ENCODE measurements at regions not wholly inside any gene's neighbourhood (a gene's known extent, or its start where the extent isn't known, plus 50 kb on each side); places are given as distances from the start of the nearest gene placed in this dataset.

GRCh38 chr12:58364389-58365086 lies 423.2 kb downstream of the ATP23 start:
- DNase-seq (ENCODE audit: low spot score), result peak; percentile 83

- DNase-seq (ENCODE audit: low spot score), result no peak
Measured at GRCh38 chr12:58365087-58365390, 423.7 kb downstream of the ATP23 start.

GRCh38 chr12:58367041-58367440 lies 425.7 kb downstream of the ATP23 start:
- DNase-seq (ENCODE audit: low spot score), result no peak

GRCh38 chr12:58368001-58368400 lies 426.6 kb downstream of the ATP23 start:
- DNase-seq (ENCODE audit: low spot score), result no peak

GRCh38 chr12:58369576-58369975 lies 428.2 kb downstream of the ATP23 start:
- DNase-seq (ENCODE audit: low spot score), result no peak

- DNase-seq (ENCODE audit: low spot score), result no peak
Measured at GRCh38 chr12:58372298-58372697, 430.9 kb downstream of the ATP23 start.

GRCh38 chr12:58378028-58378427 lies 436.7 kb downstream of the ATP23 start:
- DNase-seq (ENCODE audit: low spot score), result no peak

- DNase-seq (ENCODE audit: low spot score), result no peak
Measured at GRCh38 chr12:58381546-58381945, 440.2 kb downstream of the ATP23 start.

GRCh38 chr12:58384196-58384595 lies 442.8 kb downstream of the ATP23 start:
- no peak for DNase-seq (ENCODE audit: low spot score)

- DNase-seq (ENCODE audit: low spot score), result no peak
Measured at GRCh38 chr12:58386136-58386535, 444.8 kb downstream of the ATP23 start.

GRCh38 chr12:58387199-58387598 lies 445.8 kb downstream of the ATP23 start:
- peak; percentile 14 for DNase-seq (ENCODE audit: low spot score)

- no peak for DNase-seq (ENCODE audit: low spot score)
Measured at GRCh38 chr12:58388261-58388660, 446.9 kb downstream of the ATP23 start.

GRCh38 chr12:58393152-58393551 lies 451.8 kb downstream of the ATP23 start:
- no peak for DNase-seq (ENCODE audit: low spot score)

GRCh38 chr12:58395056-58395455 lies 453.7 kb downstream of the ATP23 start:
- no peak for DNase-seq (ENCODE audit: low spot score)

GRCh38 chr12:58395470-58395869 lies 454.1 kb downstream of the ATP23 start:
- no peak for DNase-seq (ENCODE audit: low spot score)

- DNase-seq (ENCODE audit: low spot score), result no peak
Measured at GRCh38 chr12:58396239-58396638, 454.9 kb downstream of the ATP23 start.

- no peak for DNase-seq (ENCODE audit: low spot score)
Measured at GRCh38 chr12:58405363-58405762, 464.0 kb downstream of the ATP23 start.

- no peak for DNase-seq (ENCODE audit: low spot score)
Measured at GRCh38 chr12:58408516-58408915, 467.1 kb downstream of the ATP23 start.

GRCh38 chr12:58412461-58413060 lies 471.2 kb downstream of the ATP23 start:
- no peak for DNase-seq (ENCODE audit: low spot score)

- DNase-seq (ENCODE audit: low spot score), result no peak
Measured at GRCh38 chr12:58413794-58414193, 472.4 kb downstream of the ATP23 start.

GRCh38 chr12:58414398-58414871 lies 473.1 kb downstream of the ATP23 start:
- no peak for DNase-seq (ENCODE audit: low spot score)

- no peak for DNase-seq (ENCODE audit: low spot score)
Measured at GRCh38 chr12:58415716-58416115, 474.3 kb downstream of the ATP23 start.

GRCh38 chr12:58416236-58416635 lies 474.9 kb downstream of the ATP23 start:
- DNase-seq (ENCODE audit: low spot score), result peak; percentile 38

GRCh38 chr12:58419196-58419760 lies 477.9 kb downstream of the ATP23 start:
- DNase-seq (ENCODE audit: low spot score), result no peak
